OCI-LY3 (cell line): ENCODE measurements at regions not wholly inside any gene's neighbourhood (a gene's known extent, or its start where the extent isn't known, plus 50 kb on each side); places are given as distances from the start of the nearest gene placed in this dataset.

Experiments
- H2AFZ ChIP-seq: fragments of 200-600, 300-600 bp; shearing (Covaris generic); 2 replicates; pipeline ENCODE4 v1.6.0; 2014; ENCODE audit warnings: antibody characterized with exemption, low read depth, low read length
- H3K27ac ChIP-seq: fragments of 200-600, 300-600 bp; sonication (generic); 2 replicates; pipeline ENCODE4 v1.5.1; 2014; ENCODE audit warnings: mild to moderate bottlenecking, low read length, moderate library complexity, mixed read lengths
- H3K27me3 ChIP-seq: fragments of 200-600, 300-600 bp; sonication (generic); 2 replicates; pipeline ENCODE4 v1.6.1; 2014; ENCODE audit warnings: low read depth, low read length, mixed read lengths
- H3K36me3 ChIP-seq: fragments of 200-600, 300-600 bp; sonication (generic); replicated peaks from 2 replicates; pipeline ENCODE3; 2014; ENCODE audit warnings: low read depth, low read length, mixed read lengths
- H3K4me1 ChIP-seq: fragments of 300-600, 200-600 bp; sonication (generic); 2 replicates; pipeline ENCODE4 v1.6.1; 2014; ENCODE audit warnings: low read length, mixed read lengths
- H3K4me2 ChIP-seq: fragments of 200-600, 300-600 bp; sonication (generic); 2 replicates; pipeline ENCODE4 v1.6.1; 2014; ENCODE audit warnings: low read length, mixed read lengths
- H3K4me3 ChIP-seq: fragments of 300-600, 200-600 bp; sonication (generic); 2 replicates; pipeline ENCODE4 v1.5.1; 2014; ENCODE audit warnings: antibody characterized with exemption, mild to moderate bottlenecking, low read length, moderate library complexity
- H3K79me2 ChIP-seq: fragments of 300-600, 200-600 bp; shearing (Covaris generic); 2 replicates; pipeline ENCODE4 v1.6.1; 2014; ENCODE audit warnings: mild to moderate bottlenecking, low read length, mixed read lengths
- H3K9ac ChIP-seq: fragments of 300-600, 200-600 bp; shearing (Covaris generic); 2 replicates; pipeline ENCODE4 v1.6.0; 2014; ENCODE audit warnings: mild to moderate bottlenecking, low read length, moderate library complexity
- H3K9me3 ChIP-seq: fragments of 200-600, 300-600 bp; shearing (Covaris generic); 2 replicates; pipeline ENCODE4 v1.6.1; 2014; ENCODE audit warnings: low read length, mixed read lengths; ENCODE audit not compliant: insufficient read depth
- H4K20me1 ChIP-seq: fragments of 200-600, 300-600 bp; sonication (generic); 2 replicates; pipeline ENCODE4 v1.6.1; 2016; ENCODE audit warnings: low read length, mixed read lengths; ENCODE audit not compliant: insufficient read depth
- CTCF ChIP-seq: fragments of 200-600, 300-600 bp; sonication (generic); IDR thresholded peaks from 2 replicates; pipeline ENCODE4 v1.5.1; 2014; ENCODE audit warnings: antibody characterized with exemption, low read length, low read depth
- EZH2phosphoT487 ChIP-seq: fragments of 200-600 bp; shearing (Covaris generic); IDR thresholded peaks from 2 replicates; pipeline ENCODE4 v1.6.1; 2018; ENCODE audit warnings: antibody characterized with exemption, mixed run types, low read depth

- H3K9me3 ChIP-seq: no peaks in the 10 kb centered on the region
- 0 out of 2 replicates have a peak, but pooled peaks cover 5% of the 10 kb centered on the region for H3K27me3 ChIP-seq
- no peak overlapping the region for H3K4me3 ChIP-seq
- H4K20me1 ChIP-seq: no peaks in the 10 kb centered on the region
- no peak overlapping the region for H3K4me2 ChIP-seq
- TF ChIP-seq CTCF (no peak), EZH2phosphoT487 (no peak)
- no peaks in the 10 kb centered on the region for H3K4me1 ChIP-seq
- no peak overlapping the region for H3K9ac ChIP-seq
- no peaks in the 10 kb centered on the region for H3K36me3 ChIP-seq
- H3K79me2 ChIP-seq: no peaks in the 10 kb centered on the region
- H3K27ac ChIP-seq: no peak overlapping the region
- no peak overlapping the region for H2AFZ ChIP-seq
These were observed 112.1 kb downstream of the TLR5 start for GRCh38 chr1:223030871-223031400.

GRCh38 chr1:223031733-223032601 lies 111.1 kb downstream of the TLR5 start:
- TF ChIP-seq EZH2phosphoT487 (no peak), CTCF (no peak)
- no peak overlapping the region for H3K4me3 ChIP-seq

GRCh38 chr1:223033658-223034057 lies 109.4 kb downstream of the TLR5 start:
- H3K9ac ChIP-seq: no peak overlapping the region
- TF ChIP-seq CTCF (no peak), EZH2phosphoT487 (no peak)
- H3K9me3 ChIP-seq: no peaks in the 10 kb centered on the region
- no peaks in the 10 kb centered on the region for H3K4me1 ChIP-seq
- no peak overlapping the region for H3K27ac ChIP-seq
- no peak overlapping the region for H3K4me2 ChIP-seq
- no peaks in the 10 kb centered on the region for H3K79me2 ChIP-seq
- H3K36me3 ChIP-seq: no peaks in the 10 kb centered on the region
- no peak overlapping the region for H2AFZ ChIP-seq
- H3K27me3 ChIP-seq: 0 out of 2 replicates have a peak, but pooled peaks cover 7% of the 10 kb centered on the region
- no peaks in the 10 kb centered on the region for H4K20me1 ChIP-seq
- no peak overlapping the region for H3K4me3 ChIP-seq

More at GRCh38 chr1:223031733-223032601, 111.1 kb downstream of the TLR5 start:
- H3K4me2 ChIP-seq: no peak overlapping the region
- H3K36me3 ChIP-seq: no peaks in the 10 kb centered on the region
- no peaks in the 10 kb centered on the region for H4K20me1 ChIP-seq
- H3K9ac ChIP-seq: no peak overlapping the region
- H3K79me2 ChIP-seq: no peaks in the 10 kb centered on the region
- H3K27me3 ChIP-seq: 0 out of 2 replicates have a peak, but pooled peaks cover 7% of the 10 kb centered on the region
- no peak overlapping the region for H3K27ac ChIP-seq
- H2AFZ ChIP-seq: no peak overlapping the region
- no peaks in the 10 kb centered on the region for H3K9me3 ChIP-seq
- H3K4me1 ChIP-seq: no peaks in the 10 kb centered on the region

- H3K9ac ChIP-seq: no peak overlapping the region
- H3K27me3 ChIP-seq: 0 out of 2 replicates have a peak, but pooled peaks cover 7% of the 10 kb centered on the region
- no peak overlapping the region for H3K4me3 ChIP-seq
- no peaks in the 10 kb centered on the region for H3K79me2 ChIP-seq
- H3K27ac ChIP-seq: no peak overlapping the region
- no peak overlapping the region for H3K4me2 ChIP-seq
- TF ChIP-seq CTCF (no peak), EZH2phosphoT487 (no peak)
- H3K36me3 ChIP-seq: no peaks in the 10 kb centered on the region
- H3K4me1 ChIP-seq: no peaks in the 10 kb centered on the region
- H2AFZ ChIP-seq: no peak overlapping the region
- no peaks in the 10 kb centered on the region for H4K20me1 ChIP-seq
- H3K9me3 ChIP-seq: no peaks in the 10 kb centered on the region
These were observed 108.7 kb downstream of the TLR5 start for GRCh38 chr1:223034270-223034798.
